Vagina (tissue), 2 donors: ENCODE measurements at regions not wholly inside any gene's neighbourhood (a gene's known extent, or its start where the extent isn't known, plus 50 kb on each side); places are given as distances from the start of the nearest gene placed in this dataset.

ENCODE experiments used
- CTCF ChIP-seq, 3 experiments: fragments of 450-650 bp in 2 of 3; fragments of 200-600 bp in 1 of 3; sonication (generic) in 1 of 3; IDR thresholded peaks; one replicate each; pipeline ENCODE4 v1.5.1; 2017 to 2019; ENCODE audit warnings: antibody characterized with exemption in 3 of 3, mild to moderate bottlenecking in 2 of 3, moderate library complexity in 2 of 3
- POLR2A ChIP-seq, 2 donors: fragments of 450-650 bp; IDR thresholded peaks; one replicate each; pipeline ENCODE4 v1.6.1; 2017; ENCODE audit warnings: antibody characterized with exemption in 2 of 2, mild to moderate bottlenecking in 2 of 2, moderate library complexity in 2 of 2

GRCh38 chr9:28396058-28396457 is 822.8 kb upstream of the C9orf72 start:
- TF ChIP-seq CTCF (IDR thresholded peaks at IDR 0.05) (no peak), POLR2A (IDR thresholded peaks at IDR 0.05) (no peak)
